ENCODE measurements at regions not wholly inside any gene's neighbourhood (a gene's known extent, or its start where the extent isn't known, plus 50 kb on each side); places are given as distances from the start of the nearest gene placed in this dataset.

GRCh38 chr11:69378303-69379141 lies 84.6 kb downstream of the MYEOV start:
- no peak for DNase-seq

- DNase-seq, result no peak
Observed at GRCh38 chr11:69380451-69380901, 86.5 kb downstream of the MYEOV start.

- no peak for DNase-seq
Observed at GRCh38 chr11:69380921-69381581, 87.1 kb downstream of the MYEOV start.

GRCh38 chr11:69381681-69382130 lies 87.8 kb downstream of the MYEOV start:
- no peak for DNase-seq

- no peak for DNase-seq
Observed at GRCh38 chr11:69382131-69383128, 88.5 kb downstream of the MYEOV start.

GRCh38 chr11:69383372-69384250 lies 89.7 kb downstream of the MYEOV start:
- no peak for DNase-seq

- no peak for DNase-seq
Observed at GRCh38 chr11:69384251-69385143, 90.5 kb downstream of the MYEOV start.

GRCh38 chr11:69385144-69385820 lies 91.3 kb downstream of the MYEOV start:
- no peak for DNase-seq

- DNase-seq, result no peak
Observed at GRCh38 chr11:69385832-69386427, 92.0 kb downstream of the MYEOV start.

GRCh38 chr11:69386594-69387408 lies 92.8 kb downstream of the MYEOV start:
- DNase-seq, result no peak

- DNase-seq, result no peak
Observed at GRCh38 chr11:69387409-69387885, 93.5 kb downstream of the MYEOV start.

- DNase-seq, result no peak
Observed at GRCh38 chr11:69388210-69388609, 93.3 kb upstream of the LINC01488 start.

- peak; percentile 27 for DNase-seq
Observed at GRCh38 chr11:69388661-69389060, 92.8 kb upstream of the LINC01488 start.

GRCh38 chr11:69390561-69390960 lies 90.9 kb upstream of the LINC01488 start:
- DNase-seq, result no peak

- no peak for DNase-seq
Observed at GRCh38 chr11:69391192-69392103, 90.0 kb upstream of the LINC01488 start.

GRCh38 chr11:69392104-69392653 lies 89.3 kb upstream of the LINC01488 start:
- DNase-seq, result no peak

Data from fibroblast of skin of back (primary cell).